ENCODE measurements at regions not wholly inside any gene's neighbourhood (a gene's known extent, or its start where the extent isn't known, plus 50 kb on each side); places are given as distances from the start of the nearest gene placed in this dataset.

DNA sequence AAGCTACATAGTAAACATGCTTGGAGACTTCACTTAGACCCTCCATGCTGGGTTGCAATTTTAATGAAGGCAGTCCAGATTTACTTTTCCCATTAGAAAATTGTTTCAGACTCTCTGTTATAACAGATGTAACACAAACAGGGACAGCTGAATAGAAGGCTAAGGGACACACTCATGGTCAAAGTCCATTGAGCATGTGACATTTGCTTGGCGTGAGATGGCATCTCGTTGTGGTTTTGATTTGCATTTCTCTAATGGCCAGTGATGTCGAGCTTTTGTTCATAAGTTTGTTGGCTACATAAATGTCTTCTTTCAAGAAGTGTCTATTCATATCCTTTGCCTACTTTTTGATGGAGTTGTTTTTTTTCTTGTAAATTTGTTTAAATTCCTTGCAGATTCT, 358.2 kb upstream of the CLNK start:
- Histone ChIP-seq H3K4me1 (ENCODE audit: control insufficient read depth in 1 of 2, insufficient read depth in 2 of 2, low read depth in 1 of 2, low read length in 1 of 2) (no peaks in the 10 kb centered on the region), H3K4me3 (ENCODE audit: low read depth in 2 of 2, low read length in 1 of 2) (no peak overlapping the region), H3K9me3 (no peaks in the 10 kb centered on the region), H3K79me2 (ENCODE audit: insufficient read depth) (no peaks in the 10 kb centered on the region), H4K20me1 (ENCODE audit: insufficient read depth) (no peaks in the 10 kb centered on the region), H3K9ac (no peak overlapping the region), H3K27ac (ENCODE audit: low read depth in 2 of 2, low read length in 1 of 2) (no peak overlapping the region), H3K36me3 (replicated peaks in 1 of 2; ENCODE audit: control insufficient read depth in 1 of 2, insufficient read depth in 2 of 2, low read length in 1 of 2) (no peaks in the 10 kb centered on the region), H3K4me2 (no peak overlapping the region), H2AFZ (ENCODE audit: low read depth) (no peak overlapping the region), H3K9me2 (no peaks in the 10 kb centered on the region), H3K27me3 (ENCODE audit: insufficient read depth) (no peaks in the 10 kb centered on the region), H3F3A (replicated peaks; ENCODE audit: insufficient read depth) (no peaks in the 10 kb centered on the region)
- ChIA-PET CTCF (no interaction called here), POLR2A (no interaction called here)
- TF ChIP-seq POLR2AphosphoS5 (IDR thresholded peaks at IDR 0.05; ENCODE audit: low read depth, low read length) (no peak), CHD2 (IDR thresholded peaks at IDR 0.05; ENCODE audit: low read length, partially characterized antibody) (no peak), YY1 (IDR thresholded peaks at IDR 0.05; ENCODE audit: low read depth) (no peak), RFX5 (IDR thresholded peaks at IDR 0.05; ENCODE audit: low read length) (no peak), RXRA (IDR thresholded peaks at IDR 0.05; ENCODE audit: borderline replicate concordance, low read depth) (no peak), MEF2A (IDR thresholded peaks at IDR 0.05; ENCODE audit: borderline replicate concordance, low read depth) (no peak), RCOR1 (IDR thresholded peaks at IDR 0.05; ENCODE audit: low read length) (no peak)
- TF ChIP-seq, protein P1, sequence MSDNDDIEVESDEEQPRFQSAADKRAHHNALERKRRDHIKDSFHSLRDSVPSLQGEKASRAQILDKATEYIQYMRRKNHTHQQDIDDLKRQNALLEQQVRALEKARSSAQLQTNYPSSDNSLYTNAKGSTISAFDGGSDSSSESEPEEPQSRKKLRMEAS (IDR thresholded peaks at IDR 0.05; ENCODE audit: low read depth) = no peak
- TF ChIP-seq, protein P2, sequence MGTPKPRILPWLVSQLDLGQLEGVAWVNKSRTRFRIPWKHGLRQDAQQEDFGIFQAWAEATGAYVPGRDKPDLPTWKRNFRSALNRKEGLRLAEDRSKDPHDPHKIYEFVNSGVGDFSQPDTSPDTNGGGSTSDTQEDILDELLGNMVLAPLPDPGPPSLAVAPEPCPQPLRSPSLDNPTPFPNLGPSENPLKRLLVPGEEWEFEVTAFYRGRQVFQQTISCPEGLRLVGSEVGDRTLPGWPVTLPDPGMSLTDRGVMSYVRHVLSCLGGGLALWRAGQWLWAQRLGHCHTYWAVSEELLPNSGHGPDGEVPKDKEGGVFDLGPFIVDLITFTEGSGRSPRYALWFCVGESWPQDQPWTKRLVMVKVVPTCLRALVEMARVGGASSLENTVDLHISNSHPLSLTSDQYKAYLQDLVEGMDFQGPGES (IDR thresholded peaks at IDR 0.05; ENCODE audit: low read depth, low read length) = no peak
- TF ChIP-seq, protein P3, sequence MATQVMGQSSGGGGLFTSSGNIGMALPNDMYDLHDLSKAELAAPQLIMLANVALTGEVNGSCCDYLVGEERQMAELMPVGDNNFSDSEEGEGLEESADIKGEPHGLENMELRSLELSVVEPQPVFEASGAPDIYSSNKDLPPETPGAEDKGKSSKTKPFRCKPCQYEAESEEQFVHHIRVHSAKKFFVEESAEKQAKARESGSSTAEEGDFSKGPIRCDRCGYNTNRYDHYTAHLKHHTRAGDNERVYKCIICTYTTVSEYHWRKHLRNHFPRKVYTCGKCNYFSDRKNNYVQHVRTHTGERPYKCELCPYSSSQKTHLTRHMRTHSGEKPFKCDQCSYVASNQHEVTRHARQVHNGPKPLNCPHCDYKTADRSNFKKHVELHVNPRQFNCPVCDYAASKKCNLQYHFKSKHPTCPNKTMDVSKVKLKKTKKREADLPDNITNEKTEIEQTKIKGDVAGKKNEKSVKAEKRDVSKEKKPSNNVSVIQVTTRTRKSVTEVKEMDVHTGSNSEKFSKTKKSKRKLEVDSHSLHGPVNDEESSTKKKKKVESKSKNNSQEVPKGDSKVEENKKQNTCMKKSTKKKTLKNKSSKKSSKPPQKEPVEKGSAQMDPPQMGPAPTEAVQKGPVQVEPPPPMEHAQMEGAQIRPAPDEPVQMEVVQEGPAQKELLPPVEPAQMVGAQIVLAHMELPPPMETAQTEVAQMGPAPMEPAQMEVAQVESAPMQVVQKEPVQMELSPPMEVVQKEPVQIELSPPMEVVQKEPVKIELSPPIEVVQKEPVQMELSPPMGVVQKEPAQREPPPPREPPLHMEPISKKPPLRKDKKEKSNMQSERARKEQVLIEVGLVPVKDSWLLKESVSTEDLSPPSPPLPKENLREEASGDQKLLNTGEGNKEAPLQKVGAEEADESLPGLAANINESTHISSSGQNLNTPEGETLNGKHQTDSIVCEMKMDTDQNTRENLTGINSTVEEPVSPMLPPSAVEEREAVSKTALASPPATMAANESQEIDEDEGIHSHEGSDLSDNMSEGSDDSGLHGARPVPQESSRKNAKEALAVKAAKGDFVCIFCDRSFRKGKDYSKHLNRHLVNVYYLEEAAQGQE (IDR thresholded peaks at IDR 0.05; ENCODE audit: low read depth, low read length) = no peak
- no peak for DNase-seq
- WGBS (ENCODE audit: low lambda C conversion rate) = 1% methylated on average over 3 of the region's 3 CpGs

DNA sequence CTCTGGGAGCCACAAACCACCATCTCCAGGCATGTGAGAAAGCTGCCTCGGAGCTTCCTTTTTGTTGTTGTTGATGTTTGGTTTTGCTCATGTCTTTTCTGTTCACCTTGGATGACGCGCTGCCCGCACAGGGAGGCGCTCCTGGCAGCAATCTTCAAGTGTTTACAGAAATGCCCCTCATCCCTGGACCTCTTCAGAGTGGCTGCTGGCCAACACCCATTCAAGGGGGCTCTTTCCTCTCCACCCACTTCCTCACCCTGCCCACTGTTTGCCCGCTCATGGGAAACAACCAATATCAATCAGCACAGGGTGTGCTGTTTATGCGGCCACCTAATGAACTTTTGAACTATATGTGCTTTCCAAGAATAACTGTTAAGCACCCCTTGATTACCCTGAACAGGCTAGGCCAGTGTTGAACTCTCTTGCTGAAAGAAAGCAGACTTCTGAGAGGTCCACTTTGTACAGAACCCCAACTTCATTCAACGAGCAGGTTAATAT, 355.1 kb upstream of the CLNK start:
- no peak overlapping the region for H3K9ac ChIP-seq
- no peaks in the 10 kb centered on the region for H3F3A ChIP-seq (replicated peaks; ENCODE audit: insufficient read depth)
- H4K20me1 ChIP-seq (ENCODE audit: insufficient read depth) = no peaks in the 10 kb centered on the region
- H3K9me2 ChIP-seq = no peaks in the 10 kb centered on the region
- H3K4me1 ChIP-seq (ENCODE audit: control insufficient read depth in 1 of 2, insufficient read depth in 2 of 2, low read depth in 1 of 2, low read length in 1 of 2) = no peaks in the 10 kb centered on the region
- CTCF ChIA-PET = no interaction called here
- WGBS (ENCODE audit: low lambda C conversion rate) = 3% methylated on average over 8 of the region's 8 CpGs
- H3K79me2 ChIP-seq (ENCODE audit: insufficient read depth) = no peaks in the 10 kb centered on the region
- H3K27ac ChIP-seq (ENCODE audit: low read depth in 2 of 2, low read length in 1 of 2) = no peak overlapping the region
- H3K36me3 ChIP-seq (replicated peaks in 1 of 2; ENCODE audit: control insufficient read depth in 1 of 2, insufficient read depth in 2 of 2, low read length in 1 of 2) = no peaks in the 10 kb centered on the region
- no peak overlapping the region for H2AFZ ChIP-seq (ENCODE audit: low read depth)
- DNase-seq = no peak
- POLR2A ChIA-PET = no interaction called here
- no peak overlapping the region for H3K4me3 ChIP-seq (ENCODE audit: low read depth in 2 of 2, low read length in 1 of 2)
- H3K4me2 ChIP-seq = no peak overlapping the region
- H3K27me3 ChIP-seq (ENCODE audit: insufficient read depth) = no peaks in the 10 kb centered on the region
- no peaks in the 10 kb centered on the region for H3K9me3 ChIP-seq
- TF ChIP-seq MEF2A (IDR thresholded peaks at IDR 0.05; ENCODE audit: borderline replicate concordance, low read depth) (no peak), TAF1 (IDR thresholded peaks at IDR 0.05; ENCODE audit: borderline replicate concordance, low read depth, low read length) (no peak), RCOR1 (IDR thresholded peaks at IDR 0.05; ENCODE audit: low read length) (no peak), SIN3A (IDR thresholded peaks at IDR 0.05; ENCODE audit: borderline replicate concordance, low read depth, low read length) (no peak), NFIC (IDR thresholded peaks at IDR 0.05; ENCODE audit: borderline replicate concordance) (no peak), MXI1 (IDR thresholded peaks at IDR 0.05; ENCODE audit: low read depth, low read length) (no peak), GABPA (IDR thresholded peaks at IDR 0.05; ENCODE audit: low read depth) (no peak), RAD21 (IDR thresholded peaks at IDR 0.05; ENCODE audit: low read length) (no peak), NRF1 (IDR thresholded peaks at IDR 0.05; ENCODE audit: low read depth, low read length) (no peak), YY1 (IDR thresholded peaks at IDR 0.05; ENCODE audit: low read depth) (no peak)
- TF ChIP-seq, protein P3 (IDR thresholded peaks at IDR 0.05; ENCODE audit: low read depth, low read length) = no peak
- TF ChIP-seq, protein P4, sequence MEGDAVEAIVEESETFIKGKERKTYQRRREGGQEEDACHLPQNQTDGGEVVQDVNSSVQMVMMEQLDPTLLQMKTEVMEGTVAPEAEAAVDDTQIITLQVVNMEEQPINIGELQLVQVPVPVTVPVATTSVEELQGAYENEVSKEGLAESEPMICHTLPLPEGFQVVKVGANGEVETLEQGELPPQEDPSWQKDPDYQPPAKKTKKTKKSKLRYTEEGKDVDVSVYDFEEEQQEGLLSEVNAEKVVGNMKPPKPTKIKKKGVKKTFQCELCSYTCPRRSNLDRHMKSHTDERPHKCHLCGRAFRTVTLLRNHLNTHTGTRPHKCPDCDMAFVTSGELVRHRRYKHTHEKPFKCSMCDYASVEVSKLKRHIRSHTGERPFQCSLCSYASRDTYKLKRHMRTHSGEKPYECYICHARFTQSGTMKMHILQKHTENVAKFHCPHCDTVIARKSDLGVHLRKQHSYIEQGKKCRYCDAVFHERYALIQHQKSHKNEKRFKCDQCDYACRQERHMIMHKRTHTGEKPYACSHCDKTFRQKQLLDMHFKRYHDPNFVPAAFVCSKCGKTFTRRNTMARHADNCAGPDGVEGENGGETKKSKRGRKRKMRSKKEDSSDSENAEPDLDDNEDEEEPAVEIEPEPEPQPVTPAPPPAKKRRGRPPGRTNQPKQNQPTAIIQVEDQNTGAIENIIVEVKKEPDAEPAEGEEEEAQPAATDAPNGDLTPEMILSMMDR (IDR thresholded peaks at IDR 0.05) = no peak

Measured in SK-N-SH (cell line).